ENCODE measurements at regions not wholly inside any gene's neighbourhood (a gene's known extent, or its start where the extent isn't known, plus 50 kb on each side); places are given as distances from the start of the nearest gene placed in this dataset.

DNA sequence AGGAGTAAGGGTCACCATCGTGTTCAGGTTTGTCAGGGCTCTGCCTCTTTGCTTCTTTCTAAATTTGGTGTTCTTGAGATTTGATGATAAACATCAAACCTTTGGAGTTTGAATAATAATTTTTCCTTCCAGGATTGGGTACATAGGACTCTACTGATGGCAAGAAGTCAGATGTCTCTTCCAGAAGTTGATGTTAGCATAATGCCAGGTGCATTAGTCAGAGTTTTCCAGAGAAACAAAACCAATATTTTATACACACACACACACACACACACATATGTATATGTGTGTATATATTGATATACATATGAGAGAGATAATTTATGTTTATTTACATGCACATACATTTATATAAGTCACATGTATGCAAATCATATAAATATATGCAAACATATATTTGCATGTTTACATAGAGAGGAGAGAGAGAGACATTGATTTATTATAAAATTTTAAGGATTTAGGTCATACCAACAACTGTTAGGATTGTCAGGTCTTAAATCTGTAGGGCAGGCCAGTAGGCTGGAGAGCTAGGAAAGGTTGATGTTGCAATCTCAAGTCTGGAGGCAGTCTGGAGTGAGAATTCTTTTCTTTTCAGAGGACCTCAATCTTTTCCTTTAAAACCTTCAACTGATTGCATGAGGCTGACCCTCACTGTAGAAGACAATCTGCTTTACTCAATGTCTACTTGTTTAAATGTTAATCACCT lies 199.2 kb downstream of the HLX start:
- H3K4me1 ChIP-seq (ENCODE audit: control insufficient read depth, extremely low read depth, insufficient read depth, low read length), result no peaks in the 10 kb centered on the region
- no peak overlapping the region for H3K9ac ChIP-seq (ENCODE audit: insufficient read depth, low read length)
- no peaks in the 10 kb centered on the region for H3K36me3 ChIP-seq (ENCODE audit: control insufficient read depth, insufficient read depth, low read length)
- H3K27ac ChIP-seq (ENCODE audit: insufficient read depth, low read length), result no peak overlapping the region
- no peaks in the 10 kb centered on the region for H4K20me1 ChIP-seq (ENCODE audit: control insufficient read depth, extremely low read depth, insufficient read depth, low read length)
- TF ChIP-seq EZH2 (IDR thresholded peaks at IDR 0.05; ENCODE audit: low read length, missing control alignments), result no peak
- TF ChIP-seq, protein P1, sequence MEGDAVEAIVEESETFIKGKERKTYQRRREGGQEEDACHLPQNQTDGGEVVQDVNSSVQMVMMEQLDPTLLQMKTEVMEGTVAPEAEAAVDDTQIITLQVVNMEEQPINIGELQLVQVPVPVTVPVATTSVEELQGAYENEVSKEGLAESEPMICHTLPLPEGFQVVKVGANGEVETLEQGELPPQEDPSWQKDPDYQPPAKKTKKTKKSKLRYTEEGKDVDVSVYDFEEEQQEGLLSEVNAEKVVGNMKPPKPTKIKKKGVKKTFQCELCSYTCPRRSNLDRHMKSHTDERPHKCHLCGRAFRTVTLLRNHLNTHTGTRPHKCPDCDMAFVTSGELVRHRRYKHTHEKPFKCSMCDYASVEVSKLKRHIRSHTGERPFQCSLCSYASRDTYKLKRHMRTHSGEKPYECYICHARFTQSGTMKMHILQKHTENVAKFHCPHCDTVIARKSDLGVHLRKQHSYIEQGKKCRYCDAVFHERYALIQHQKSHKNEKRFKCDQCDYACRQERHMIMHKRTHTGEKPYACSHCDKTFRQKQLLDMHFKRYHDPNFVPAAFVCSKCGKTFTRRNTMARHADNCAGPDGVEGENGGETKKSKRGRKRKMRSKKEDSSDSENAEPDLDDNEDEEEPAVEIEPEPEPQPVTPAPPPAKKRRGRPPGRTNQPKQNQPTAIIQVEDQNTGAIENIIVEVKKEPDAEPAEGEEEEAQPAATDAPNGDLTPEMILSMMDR (conservative IDR thresholded peaks at IDR 0.05 in 1 of 2, IDR thresholded peaks at IDR 0.05 in 1 of 2; ENCODE audit: low read depth in 1 of 2, low read length in 2 of 2), result no peak
- no peaks in the 10 kb centered on the region for H3K9me3 ChIP-seq (ENCODE audit: control insufficient read depth, insufficient read depth, low read depth, low read length)
- H3K4me3 ChIP-seq (replicated peaks in 1 of 4; ENCODE audit: control extremely low read depth in 1 of 4, insufficient read depth in 1 of 4, low read depth in 3 of 4, low read length in 4 of 4), result no peak overlapping the region
- no peak overlapping the region for H3K4me2 ChIP-seq (ENCODE audit: extremely low read depth, insufficient read depth, low read length)
- H3K79me2 ChIP-seq (ENCODE audit: control insufficient read depth, insufficient read depth, low read length), result no peaks in the 10 kb centered on the region
- H2AFZ ChIP-seq (ENCODE audit: low read length), result no peak overlapping the region
- H3K27me3 ChIP-seq (ENCODE audit: control insufficient read depth, insufficient read depth, low read length), result no peaks in the 10 kb centered on the region
- DNase-seq (ENCODE audit: low read depth in 2 of 2), result peak in 1 of 2 donors; percentile 56

GRCh38 chr1:221083902-221084301 lies 204.7 kb downstream of the HLX start:
- Histone ChIP-seq H3K9ac (ENCODE audit: insufficient read depth, low read length) (no peak overlapping the region), H3K4me2 (ENCODE audit: extremely low read depth, insufficient read depth, low read length) (no peak overlapping the region), H3K4me1 (ENCODE audit: control insufficient read depth, extremely low read depth, insufficient read depth, low read length) (peaks cover 4% of the 10 kb centered on the region), H4K20me1 (ENCODE audit: control insufficient read depth, extremely low read depth, insufficient read depth, low read length) (no peaks in the 10 kb centered on the region), H3K4me3 (replicated peaks in 1 of 4; ENCODE audit: control extremely low read depth in 1 of 4, insufficient read depth in 1 of 4, low read depth in 3 of 4, low read length in 4 of 4) (no peak overlapping the region), H3K79me2 (ENCODE audit: control insufficient read depth, insufficient read depth, low read length) (no peaks in the 10 kb centered on the region), H3K36me3 (ENCODE audit: control insufficient read depth, insufficient read depth, low read length) (no peaks in the 10 kb centered on the region), H3K27me3 (ENCODE audit: control insufficient read depth, insufficient read depth, low read length) (no peaks in the 10 kb centered on the region), H3K9me3 (ENCODE audit: control insufficient read depth, insufficient read depth, low read depth, low read length) (no peaks in the 10 kb centered on the region), H3K27ac (ENCODE audit: insufficient read depth, low read length) (no peak overlapping the region), H2AFZ (ENCODE audit: low read length) (no peak overlapping the region)
- no peak for DNase-seq (ENCODE audit: low read depth in 2 of 2)
- TF ChIP-seq, protein P1 (conservative IDR thresholded peaks at IDR 0.05 in 1 of 2, IDR thresholded peaks at IDR 0.05 in 1 of 2; ENCODE audit: low read depth in 1 of 2, low read length in 2 of 2), result no peak
- TF ChIP-seq EZH2 (IDR thresholded peaks at IDR 0.05; ENCODE audit: low read length, missing control alignments), result no peak

DNA sequence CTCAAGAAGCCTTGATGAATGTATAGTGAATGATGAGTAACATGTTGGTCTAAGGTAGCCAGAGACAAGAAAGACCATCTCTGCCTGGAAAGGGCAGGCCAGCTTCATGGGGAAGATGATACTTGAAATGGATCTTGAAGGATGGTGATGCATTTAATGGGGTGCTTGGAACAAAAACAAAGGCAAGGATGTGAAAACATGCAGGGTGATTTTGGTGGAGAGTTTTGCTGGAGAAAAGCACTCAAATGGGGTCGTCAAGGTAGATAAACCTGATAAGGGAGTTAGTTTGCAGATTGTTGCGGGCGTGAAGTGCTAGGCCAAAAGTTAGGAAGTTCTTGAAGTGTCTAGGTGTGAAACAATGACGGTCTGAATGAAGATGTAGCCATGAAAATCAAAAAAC lies 205.4 kb downstream of the HLX start:
- H3K4me1 ChIP-seq (ENCODE audit: control insufficient read depth, extremely low read depth, insufficient read depth, low read length), result peaks cover 7% of the 10 kb centered on the region
- H3K27me3 ChIP-seq (ENCODE audit: control insufficient read depth, insufficient read depth, low read length), result no peaks in the 10 kb centered on the region
- no peak overlapping the region for H3K4me3 ChIP-seq (replicated peaks in 1 of 4; ENCODE audit: control extremely low read depth in 1 of 4, insufficient read depth in 1 of 4, low read depth in 3 of 4, low read length in 4 of 4)
- H4K20me1 ChIP-seq (ENCODE audit: control insufficient read depth, extremely low read depth, insufficient read depth, low read length), result no peaks in the 10 kb centered on the region
- no peak for DNase-seq (ENCODE audit: low read depth in 2 of 2)
- H2AFZ ChIP-seq (ENCODE audit: low read length), result no peak overlapping the region
- no peak overlapping the region for H3K9ac ChIP-seq (ENCODE audit: insufficient read depth, low read length)
- no peaks in the 10 kb centered on the region for H3K36me3 ChIP-seq (ENCODE audit: control insufficient read depth, insufficient read depth, low read length)
- TF ChIP-seq EZH2 (IDR thresholded peaks at IDR 0.05; ENCODE audit: low read length, missing control alignments), result no peak
- TF ChIP-seq, protein P1 (conservative IDR thresholded peaks at IDR 0.05 in 1 of 2, IDR thresholded peaks at IDR 0.05 in 1 of 2; ENCODE audit: low read depth in 1 of 2, low read length in 2 of 2), result no peak
- no peaks in the 10 kb centered on the region for H3K79me2 ChIP-seq (ENCODE audit: control insufficient read depth, insufficient read depth, low read length)
- no peak overlapping the region for H3K4me2 ChIP-seq (ENCODE audit: extremely low read depth, insufficient read depth, low read length)
- no peak overlapping the region for H3K27ac ChIP-seq (ENCODE audit: insufficient read depth, low read length)
- H3K9me3 ChIP-seq (ENCODE audit: control insufficient read depth, insufficient read depth, low read depth, low read length), result no peaks in the 10 kb centered on the region
